HG03439 (cell line): ENCODE measurements at regions not wholly inside any gene's neighbourhood (a gene's known extent, or its start where the extent isn't known, plus 50 kb on each side); places are given as distances from the start of the nearest gene placed in this dataset.
"Not testable (repeated sequence)": the region's sequence is repeated elsewhere in the genome, so short reads cannot be mapped to it uniquely, and the experiment has no call there.

ENCODE experiments used
- ATAC-seq: cut with Tn5 transposase; IDR thresholded peaks from one replicate; pipeline ENCODE4 v1.9.1; 2021; ENCODE audit warnings: mild to moderate bottlenecking, moderate library complexity; ENCODE audit not compliant: unreplicated experiment

GRCh38 chr1:234922987-234923386, 205.7 kb downstream of the TOMM20 start:
- no peak for ATAC-seq

- no peak for ATAC-seq
Observed at GRCh38 chr1:234921266-234922062, 207.2 kb downstream of the TOMM20 start.

- ATAC-seq = no peak
Observed at GRCh38 chr1:234920843-234921140, 207.8 kb downstream of the TOMM20 start.

GRCh38 chr1:234920136-234920842, 208.3 kb downstream of the TOMM20 start:
- no peak for ATAC-seq

- no peak for ATAC-seq
Observed at GRCh38 chr1:234918961-234919761, 209.5 kb downstream of the TOMM20 start.

- no peak for ATAC-seq
Observed at GRCh38 chr1:234918181-234918841, 210.3 kb downstream of the TOMM20 start.

GRCh38 chr1:234917495-234918180, 211.0 kb downstream of the TOMM20 start:
- no peak for ATAC-seq

- ATAC-seq = no peak
Observed at GRCh38 chr1:234916840-234917239, 211.8 kb downstream of the TOMM20 start.

GRCh38 chr1:234915924-234916675, 212.5 kb downstream of the TOMM20 start:
- ATAC-seq = no peak

GRCh38 chr1:234914606-234915290, 213.9 kb downstream of the TOMM20 start:
- no peak for ATAC-seq

GRCh38 chr1:234913771-234914170, 214.9 kb downstream of the TOMM20 start:
- ATAC-seq = no peak

- ATAC-seq = no peak
Observed at GRCh38 chr1:234913278-234913649, 215.4 kb downstream of the TOMM20 start.

- ATAC-seq = no peak
Observed at GRCh38 chr1:234912548-234913277, 215.9 kb downstream of the TOMM20 start.

- ATAC-seq = no peak
Observed at GRCh38 chr1:234911787-234912186, 216.8 kb downstream of the TOMM20 start.

GRCh38 chr1:234911136-234911535, 217.5 kb downstream of the TOMM20 start:
- not testable (repeated sequence) for ATAC-seq

- ATAC-seq = no peak
Observed at GRCh38 chr1:234909851-234910250, 218.8 kb downstream of the TOMM20 start.

GRCh38 chr1:234909307-234909810, 219.3 kb downstream of the TOMM20 start:
- no peak for ATAC-seq

GRCh38 chr1:234908571-234908970, 220.1 kb downstream of the TOMM20 start:
- no peak for ATAC-seq
